HG03342 (cell line): ENCODE measurements at regions not wholly inside any gene's neighbourhood (a gene's known extent, or its start where the extent isn't known, plus 50 kb on each side); places are given as distances from the start of the nearest gene placed in this dataset.

Experiments
- ATAC-seq: cut with Tn5 transposase; IDR thresholded peaks from one replicate; pipeline ENCODE4 v1.9.1; 2021; ENCODE audit warnings: mild to moderate bottlenecking, moderate library complexity; ENCODE audit not compliant: unreplicated experiment

DNA sequence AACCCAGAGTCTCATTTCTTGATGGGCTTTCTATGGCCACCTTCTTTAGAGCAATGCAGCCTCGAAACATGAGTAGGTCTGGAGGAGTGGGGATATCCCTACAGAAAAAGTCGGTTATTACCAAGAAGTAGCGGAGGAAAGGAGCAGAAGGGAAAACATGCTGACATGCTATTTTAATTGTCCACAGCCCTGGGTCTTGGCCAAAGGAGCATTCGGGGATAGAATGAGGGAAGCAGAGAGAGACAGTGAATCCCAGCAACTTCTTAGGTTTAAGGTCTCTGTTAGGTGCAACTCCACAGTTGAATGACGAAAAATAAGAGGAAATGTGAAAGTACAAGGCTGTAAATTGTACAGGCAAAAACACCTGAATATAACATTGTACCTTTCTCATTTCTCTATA lies 506.7 kb upstream of the CDH18 start:
- ATAC-seq, result no peak

DNA sequence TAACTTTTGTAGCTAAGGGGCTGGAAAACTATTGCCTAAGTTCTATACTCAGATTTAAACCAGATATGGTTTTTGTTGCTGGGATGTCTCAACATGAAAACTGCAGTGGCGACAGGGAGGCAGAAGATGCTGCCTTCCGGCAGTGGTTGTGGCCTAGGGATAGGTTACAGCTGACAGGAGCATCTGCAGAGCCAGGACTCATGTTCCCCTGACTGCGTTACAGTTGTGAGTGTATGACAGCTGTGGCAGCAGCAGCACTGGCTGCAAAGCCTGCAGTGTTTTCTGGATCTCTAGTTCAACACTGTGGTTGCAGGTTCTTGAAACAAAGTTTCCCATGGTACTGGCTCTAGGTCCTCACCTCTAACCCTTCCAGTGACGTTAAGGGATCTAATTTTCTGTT lies 498.8 kb upstream of the CDH18 start:
- ATAC-seq, result no peak

DNA sequence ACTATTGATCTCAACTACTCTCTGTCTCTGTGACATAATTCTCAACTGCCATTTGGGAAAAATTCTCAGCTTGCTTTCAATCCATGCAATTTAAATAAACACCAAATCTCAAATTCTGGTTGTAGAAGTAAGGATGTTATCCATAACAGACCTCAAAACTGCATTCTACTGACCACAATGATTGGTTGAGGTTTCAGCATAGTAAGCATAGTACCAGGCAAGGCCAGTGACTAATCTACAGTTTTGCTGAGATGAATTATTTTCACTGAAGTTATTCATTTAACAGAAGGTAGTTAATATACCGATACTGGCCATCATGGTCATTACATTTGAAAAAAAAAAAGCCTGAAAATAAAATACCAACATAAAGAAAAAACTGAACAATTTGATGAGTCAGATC lies 488.0 kb upstream of the CDH18 start:
- ATAC-seq, result no peak

DNA sequence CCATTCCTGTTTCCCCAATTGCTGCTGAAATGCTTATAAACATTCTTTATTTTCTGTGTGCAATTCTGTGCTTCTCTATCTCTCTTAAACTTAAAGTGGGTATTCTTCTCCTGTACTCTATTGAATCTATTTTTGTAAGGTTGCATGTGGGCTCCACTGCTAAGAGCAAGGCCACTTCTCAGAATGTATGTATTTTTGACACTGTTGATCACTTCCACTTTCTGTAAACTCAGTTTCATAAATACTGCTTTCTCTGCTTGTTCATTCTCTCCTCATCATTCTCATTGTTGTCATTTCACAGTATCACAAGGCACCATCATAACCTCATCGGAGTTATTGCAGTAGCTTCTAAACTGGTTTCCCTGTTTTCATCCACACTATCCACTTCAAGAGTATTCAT lies 483.0 kb upstream of the CDH18 start:
- no peak for ATAC-seq

DNA sequence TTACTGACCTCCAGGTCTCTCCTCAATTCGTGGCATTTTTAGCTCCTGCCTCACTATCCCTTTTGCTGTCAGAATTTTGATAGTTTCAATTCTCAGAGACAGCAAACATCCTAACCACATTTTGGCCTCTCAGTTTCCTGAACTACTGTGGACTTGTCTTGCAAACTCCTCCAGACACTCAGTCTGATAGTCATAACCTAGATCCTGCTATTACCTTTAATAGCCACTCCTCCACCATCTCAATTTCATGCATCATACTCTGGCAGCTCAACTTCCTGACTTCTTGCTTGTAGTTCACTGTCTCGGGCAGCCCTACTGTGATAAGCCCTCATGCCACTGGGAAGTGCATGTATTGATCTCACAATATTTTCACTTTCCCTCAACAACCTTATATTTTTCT lies 481.8 kb upstream of the CDH18 start:
- no peak for ATAC-seq

DNA sequence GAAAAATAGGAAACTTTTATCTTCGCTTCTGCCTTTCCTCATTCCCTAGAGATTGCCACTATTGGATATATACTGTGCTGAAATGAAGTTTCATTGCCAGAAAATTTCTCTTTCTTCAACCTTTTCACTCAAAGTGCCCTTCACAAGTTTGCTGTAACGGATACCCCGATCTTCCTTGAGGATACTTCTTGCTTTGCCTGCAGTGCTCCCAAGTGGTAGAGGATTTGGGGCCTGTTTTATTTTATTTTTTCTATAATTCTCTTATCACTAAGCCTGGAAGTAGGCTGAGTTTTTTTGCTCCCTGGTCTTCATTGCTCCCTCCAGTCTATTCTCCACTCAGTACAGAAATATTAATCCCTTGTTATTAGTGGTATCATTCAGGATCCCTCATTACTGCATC lies 481.4 kb upstream of the CDH18 start:
- ATAC-seq, result no peak

DNA sequence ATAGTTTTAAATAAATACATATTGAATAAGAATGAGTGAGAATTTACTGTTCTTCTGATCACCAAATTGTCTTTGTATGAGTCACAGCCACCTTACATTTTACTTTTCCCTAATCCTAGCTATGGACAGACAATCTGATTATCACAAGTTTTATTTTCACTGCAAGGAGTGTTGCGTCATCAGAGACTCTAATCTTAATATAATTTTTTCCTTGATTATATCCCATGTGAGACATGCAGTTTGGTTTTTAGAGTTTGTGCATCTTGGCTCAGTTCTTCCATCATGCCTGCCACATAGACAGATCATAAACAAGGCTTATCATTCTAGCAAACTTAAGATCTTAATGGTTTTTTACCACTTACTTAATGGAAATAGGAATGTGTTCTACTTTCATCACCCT lies 478.5 kb upstream of the CDH18 start:
- no peak for ATAC-seq

DNA sequence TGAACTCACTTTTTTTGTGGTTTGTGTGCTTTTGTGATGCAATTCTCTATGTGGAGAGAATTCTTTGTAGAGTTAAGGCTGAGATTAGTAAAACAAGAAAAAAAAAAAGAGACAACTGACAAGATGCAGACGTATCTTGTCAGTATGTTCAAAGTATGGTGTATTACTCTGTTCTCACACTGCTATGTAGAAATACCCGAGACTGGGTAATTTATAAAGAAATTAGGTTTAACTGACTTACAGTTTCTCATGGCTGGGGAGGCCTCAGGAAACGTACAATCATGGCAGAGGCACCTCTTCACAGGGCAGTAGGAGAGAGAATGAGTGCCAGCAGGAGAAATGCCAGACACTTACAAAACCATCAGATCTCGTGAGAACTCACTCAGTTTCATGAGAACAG lies 475.2 kb upstream of the CDH18 start:
- no peak for ATAC-seq

DNA sequence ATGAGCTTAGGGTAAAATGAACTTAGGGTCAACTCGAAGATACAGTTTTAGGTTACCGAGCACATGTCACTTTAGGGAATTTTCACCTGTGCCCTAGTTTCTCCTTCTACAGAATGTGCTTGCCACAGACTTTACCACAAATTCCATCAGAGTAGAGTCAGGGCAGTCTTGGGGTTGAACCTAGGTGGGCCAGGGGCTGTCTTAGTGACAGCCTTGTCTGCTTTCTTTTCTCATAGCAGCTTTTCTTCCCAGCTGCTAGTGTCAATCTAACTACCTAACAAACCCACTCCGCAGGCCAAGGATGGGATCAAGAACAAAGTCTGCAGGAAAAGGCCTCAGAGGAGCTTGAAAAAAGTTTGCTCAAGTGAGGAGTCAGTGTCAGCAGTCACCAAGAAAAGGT lies 458.1 kb upstream of the CDH18 start:
- ATAC-seq, result no peak

DNA sequence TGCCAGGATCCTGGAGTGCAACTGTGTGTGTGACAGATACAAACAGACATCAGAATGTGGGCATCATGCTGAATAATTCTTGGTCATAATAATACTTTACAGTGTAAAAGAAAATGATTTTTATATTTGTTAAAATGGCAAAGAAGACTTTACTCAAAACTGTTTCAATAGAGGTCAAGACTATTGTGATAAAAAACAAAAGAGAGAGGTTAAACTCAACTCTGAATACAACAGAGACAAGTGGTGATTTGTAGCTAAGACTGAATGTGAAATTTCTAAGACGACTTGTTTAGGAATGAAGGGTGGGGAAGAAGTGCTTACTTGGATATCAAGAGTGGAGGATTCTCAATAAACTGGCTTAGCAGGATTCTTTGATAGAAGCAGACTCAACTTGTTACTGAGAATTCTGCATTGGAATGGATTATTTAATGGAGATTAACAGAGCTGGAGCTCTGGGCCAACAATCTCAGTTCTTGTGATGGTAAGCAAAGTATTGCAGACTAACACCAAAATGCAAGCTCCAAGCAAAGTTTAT lies 457.4 kb upstream of the CDH18 start:
- ATAC-seq, result no peak

DNA sequence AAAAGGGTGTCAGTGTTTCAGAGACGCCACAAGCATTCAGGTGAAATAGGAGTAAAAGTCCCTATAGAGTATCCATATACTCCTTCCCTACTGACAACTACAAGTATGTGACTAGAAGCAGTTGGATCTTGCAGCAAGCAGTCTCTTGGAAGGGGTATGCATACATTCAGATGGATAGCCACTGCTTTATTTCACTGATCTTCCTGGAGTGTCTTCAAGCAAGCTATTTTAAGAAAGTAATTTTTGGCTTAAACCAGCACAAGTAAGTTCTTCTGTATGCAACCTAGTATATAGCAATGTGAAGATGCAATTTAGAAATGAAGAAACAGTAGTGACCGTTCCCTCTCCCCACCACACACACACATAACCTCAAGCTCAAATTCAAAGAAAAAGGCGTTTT lies 446.8 kb upstream of the CDH18 start:
- no peak for ATAC-seq

DNA sequence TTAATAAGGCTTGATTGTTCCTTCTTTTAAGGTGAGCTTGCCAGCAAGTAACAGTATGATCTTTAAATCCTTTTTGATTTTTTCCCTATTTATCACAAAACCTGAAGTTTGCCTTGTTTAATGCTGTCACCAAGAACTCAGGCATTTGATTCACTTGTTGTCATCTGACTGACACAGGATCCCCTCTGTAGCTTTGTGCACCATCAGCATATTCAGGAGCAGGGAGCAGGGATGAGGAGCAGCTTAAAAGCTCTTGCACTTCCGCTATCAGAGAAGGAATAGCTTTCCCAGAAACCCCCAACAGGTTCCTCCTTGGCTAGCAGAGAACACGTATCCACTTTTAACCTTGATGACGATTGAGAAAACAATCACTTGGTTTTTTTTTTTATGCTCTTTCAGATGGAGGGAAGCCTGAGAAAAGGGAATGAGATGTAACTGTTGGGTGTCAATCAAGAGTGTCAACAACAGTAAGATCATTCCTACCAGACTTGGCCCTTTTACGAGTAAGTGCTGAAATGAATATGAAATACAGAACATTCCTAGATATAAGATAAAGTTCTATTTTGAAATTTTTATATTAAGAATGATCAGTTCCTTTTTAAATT lies 433.1 kb upstream of the CDH18 start:
- no peak for ATAC-seq
